Stimulated activated naive CD8-positive, alpha-beta T cell treated with anti-CD3 and anti-CD28 coated beads, Interleukin-15, amount 100 ng/mL, for 72 hours (primary cell): ENCODE measurements at regions not wholly inside any gene's neighbourhood (a gene's known extent, or its start where the extent isn't known, plus 50 kb on each side); places are given as distances from the start of the nearest gene placed in this dataset.

Experiments used
- ATAC-seq: fragments of 150-1000 bp; cut with Tn5 transposase; 2 replicates; pipeline ENCODE4 v1.10.0; 2021; ENCODE audit warnings: mild to moderate bottlenecking, moderate library complexity
- DNase-seq, 2 donors: peaks; one replicate each; pipeline ENCODE4 v3.0.0; 2021 to 2022
- H3K27ac Mint-ChIP-seq, 2 donors: one replicate each; pipeline ENCODE4 v1.8.0; 2022; ENCODE audit warnings: mild to moderate bottlenecking in 2 of 2, mixed read lengths in 2 of 2, moderate library complexity in 2 of 2
- H3K27me3 Mint-ChIP-seq: one replicate; pipeline ENCODE4 v1.8.0; 2022; ENCODE audit warnings: mixed read lengths
- H3K4me1 Mint-ChIP-seq: one replicate; pipeline ENCODE4 v1.8.0; 2022; ENCODE audit warnings: mild to moderate bottlenecking, mixed read lengths
- H3K4me3 Mint-ChIP-seq, 2 donors: one replicate each; pipeline ENCODE4 v1.8.0; 2022; ENCODE audit warnings: mild to moderate bottlenecking in 2 of 2, mixed read lengths in 2 of 2, moderate library complexity in 1 of 2
- H3K9me3 Mint-ChIP-seq, 2 donors: one replicate each; pipeline ENCODE4 v1.8.0; 2022; ENCODE audit warnings: mixed read lengths in 2 of 2

DNA sequence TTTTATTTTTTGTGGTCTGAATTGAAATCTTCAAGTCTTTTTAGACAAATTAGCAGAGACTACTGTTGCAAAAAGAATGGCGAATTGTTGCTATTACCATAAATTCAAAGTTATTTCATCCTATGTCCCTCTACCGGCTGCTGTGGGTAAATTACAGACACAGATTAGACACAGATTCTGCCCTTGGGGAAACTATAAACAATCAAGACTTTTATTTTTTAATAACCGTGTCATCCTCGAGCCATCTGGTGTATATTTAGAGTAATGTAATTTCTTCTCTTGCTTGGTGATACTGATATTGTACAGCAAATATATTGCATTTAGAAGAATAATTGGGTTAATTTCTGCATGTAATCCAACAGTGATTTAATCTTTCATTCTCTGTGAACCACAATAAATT is 228.0 kb upstream of the ADAMTSL1 start:
- DNase-seq (no peak), ATAC-seq (no peak)
- H3K4me1 Mint-ChIP-seq = no peaks in the 10 kb centered on the region
- no peak overlapping the region for H3K4me3 Mint-ChIP-seq
- no peak overlapping the region for H3K27ac Mint-ChIP-seq
- peaks cover 6 to 7% of the 10 kb centered on the region in 2 donors for H3K9me3 Mint-ChIP-seq
- H3K27me3 Mint-ChIP-seq = peaks cover 13% of the 10 kb centered on the region

GRCh38 chr9:18250053-18250452 is 223.9 kb upstream of the ADAMTSL1 start:
- DNase-seq (no peak), ATAC-seq (no peak)
- Mint-ChIP-seq H3K4me1 (no peaks in the 10 kb centered on the region), H3K27me3 (peaks cover 5% of the 10 kb centered on the region), H3K4me3 (no peak overlapping the region), H3K9me3 (no peaks in the 10 kb centered on the region), H3K27ac (no peak overlapping the region)

GRCh38 chr9:18253950-18254349 is 220.0 kb upstream of the ADAMTSL1 start:
- no peak overlapping the region for H3K4me3 Mint-ChIP-seq
- H3K27me3 Mint-ChIP-seq = peaks cover 23% of the 10 kb centered on the region
- ATAC-seq (no peak), DNase-seq (no peak)
- H3K27ac Mint-ChIP-seq = no peak overlapping the region
- H3K9me3 Mint-ChIP-seq = no peaks in the 10 kb centered on the region
- H3K4me1 Mint-ChIP-seq = no peaks in the 10 kb centered on the region

- Mint-ChIP-seq H3K27ac (no peak overlapping the region), H3K27me3 (peaks cover 19% of the 10 kb centered on the region), H3K4me1 (no peaks in the 10 kb centered on the region), H3K4me3 (no peak overlapping the region), H3K9me3 (no peaks in the 10 kb centered on the region)
- ATAC-seq = peak; percentile 67
- DNase-seq = peak; percentile 50 to 58
Measured at GRCh38 chr9:18255158-18255629, 218.8 kb upstream of the ADAMTSL1 start.

- Mint-ChIP-seq H3K4me3 (no peak overlapping the region), H3K27ac (no peak overlapping the region), H3K27me3 (peaks cover 18% of the 10 kb centered on the region), H3K4me1 (no peaks in the 10 kb centered on the region), H3K9me3 (no peaks in the 10 kb centered on the region)
- DNase-seq (no peak), ATAC-seq (no peak)
Measured at GRCh38 chr9:18255747-18256146, 218.2 kb upstream of the ADAMTSL1 start.

- ATAC-seq = no peak
Measured at GRCh38 chr9:18256568-18256967, 217.4 kb upstream of the ADAMTSL1 start.

GRCh38 chr9:18260521-18260920 is 213.4 kb upstream of the ADAMTSL1 start:
- H3K4me1 Mint-ChIP-seq = no peaks in the 10 kb centered on the region
- H3K9me3 Mint-ChIP-seq = no peaks in the 10 kb centered on the region
- no peak overlapping the region for H3K4me3 Mint-ChIP-seq
- H3K27me3 Mint-ChIP-seq = peaks cover 15% of the 10 kb centered on the region
- ATAC-seq (no peak), DNase-seq (no peak)
- no peak overlapping the region for H3K27ac Mint-ChIP-seq

More at GRCh38 chr9:18256568-18256967, 217.4 kb upstream of the ADAMTSL1 start:
- Mint-ChIP-seq H3K27me3 (peaks cover 18% of the 10 kb centered on the region), H3K4me1 (no peaks in the 10 kb centered on the region), H3K27ac (no peak overlapping the region), H3K9me3 (no peaks in the 10 kb centered on the region), H3K4me3 (no peak overlapping the region)
- DNase-seq = no peak

GRCh38 chr9:18261181-18261580 is 212.8 kb upstream of the ADAMTSL1 start:
- Mint-ChIP-seq H3K27ac (no peak overlapping the region), H3K4me3 (no peak overlapping the region), H3K27me3 (peaks cover 9% of the 10 kb centered on the region), H3K4me1 (no peaks in the 10 kb centered on the region), H3K9me3 (no peaks in the 10 kb centered on the region)
- DNase-seq (no peak), ATAC-seq (no peak)

GRCh38 chr9:18263377-18263776 is 210.6 kb upstream of the ADAMTSL1 start:
- H3K9me3 Mint-ChIP-seq = no peaks in the 10 kb centered on the region
- H3K27me3 Mint-ChIP-seq = no peaks in the 10 kb centered on the region
- H3K4me1 Mint-ChIP-seq = no peaks in the 10 kb centered on the region
- DNase-seq (no peak), ATAC-seq (no peak)
- no peak overlapping the region for H3K27ac Mint-ChIP-seq
- H3K4me3 Mint-ChIP-seq = no peak overlapping the region

GRCh38 chr9:18268381-18268780 is 205.6 kb upstream of the ADAMTSL1 start:
- Mint-ChIP-seq H3K4me3 (no peak overlapping the region), H3K27me3 (no peaks in the 10 kb centered on the region), H3K27ac (no peak overlapping the region), H3K4me1 (no peaks in the 10 kb centered on the region), H3K9me3 (peaks cover 4 to 8% of the 10 kb centered on the region in 2 donors)
- DNase-seq (no peak), ATAC-seq (no peak)

DNA sequence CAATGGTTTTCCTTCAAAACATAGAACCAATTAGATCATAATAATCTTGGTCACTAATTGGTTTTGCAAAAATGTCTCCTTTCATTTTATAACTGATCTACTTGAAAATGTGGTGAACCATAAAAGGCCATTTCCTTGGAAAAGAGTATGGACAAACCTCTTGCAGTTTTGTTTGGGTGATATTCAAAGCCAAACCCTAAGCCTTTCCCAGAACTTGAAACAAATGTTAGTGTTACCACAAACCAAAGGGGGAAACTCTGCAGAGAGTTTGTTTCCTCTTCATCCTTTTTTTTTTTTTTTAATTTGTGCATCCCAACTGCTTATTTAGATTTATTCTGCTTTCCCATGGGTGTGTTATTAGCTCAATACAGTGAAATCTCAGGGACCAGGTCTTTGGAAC is 204.4 kb upstream of the ADAMTSL1 start:
- H3K27ac Mint-ChIP-seq = no peak overlapping the region
- H3K9me3 Mint-ChIP-seq = peaks cover 12 to 14% of the 10 kb centered on the region in 2 donors
- no peaks in the 10 kb centered on the region for H3K27me3 Mint-ChIP-seq
- no peak for DNase-seq
- H3K4me1 Mint-ChIP-seq = no peaks in the 10 kb centered on the region
- no peak for ATAC-seq
- no peak overlapping the region for H3K4me3 Mint-ChIP-seq

- Mint-ChIP-seq H3K9me3 (peaks cover 29 to 32% of the 10 kb centered on the region in 2 donors), H3K4me3 (no peak overlapping the region), H3K4me1 (no peaks in the 10 kb centered on the region), H3K27me3 (no peaks in the 10 kb centered on the region), H3K27ac (no peak overlapping the region)
- no peak for DNase-seq
- no peak for ATAC-seq
Measured at GRCh38 chr9:18274693-18275092, 199.3 kb upstream of the ADAMTSL1 start.

DNA sequence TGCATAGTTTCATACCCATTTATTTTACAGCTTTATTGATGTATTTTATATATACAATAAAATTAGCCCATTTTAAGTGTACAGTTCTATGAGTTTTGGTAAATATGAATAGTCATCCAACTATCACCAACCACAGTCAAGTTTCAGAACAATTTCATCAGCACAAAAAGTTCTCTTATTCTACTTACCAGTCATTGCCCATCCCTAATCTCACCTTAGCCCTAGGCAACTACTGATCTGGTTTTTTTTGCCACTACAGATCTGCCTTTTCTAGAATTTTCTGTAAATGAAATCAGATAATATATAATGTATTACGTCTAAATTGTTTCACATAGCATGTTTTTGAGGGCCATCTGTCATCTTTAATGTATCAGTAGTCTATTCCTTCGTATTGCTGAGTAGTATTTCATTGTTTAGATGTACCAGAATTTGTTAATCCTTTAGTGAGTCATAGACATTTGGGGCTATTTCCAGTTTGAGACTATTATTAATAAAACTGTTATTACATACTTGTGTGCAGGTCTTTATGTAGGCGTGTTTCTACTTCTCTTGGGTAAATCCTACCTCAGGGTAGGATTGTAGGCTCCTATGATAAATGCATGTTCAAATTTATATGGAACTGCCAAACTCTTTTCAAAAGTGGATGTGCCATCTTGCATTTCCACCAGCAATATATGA is 198.5 kb upstream of the ADAMTSL1 start:
- no peak overlapping the region for H3K27ac Mint-ChIP-seq
- no peaks in the 10 kb centered on the region for H3K4me1 Mint-ChIP-seq
- ATAC-seq (no peak), DNase-seq (no peak)
- H3K4me3 Mint-ChIP-seq = no peak overlapping the region
- H3K27me3 Mint-ChIP-seq = no peaks in the 10 kb centered on the region
- H3K9me3 Mint-ChIP-seq = peaks cover 29 to 32% of the 10 kb centered on the region in 2 donors

DNA sequence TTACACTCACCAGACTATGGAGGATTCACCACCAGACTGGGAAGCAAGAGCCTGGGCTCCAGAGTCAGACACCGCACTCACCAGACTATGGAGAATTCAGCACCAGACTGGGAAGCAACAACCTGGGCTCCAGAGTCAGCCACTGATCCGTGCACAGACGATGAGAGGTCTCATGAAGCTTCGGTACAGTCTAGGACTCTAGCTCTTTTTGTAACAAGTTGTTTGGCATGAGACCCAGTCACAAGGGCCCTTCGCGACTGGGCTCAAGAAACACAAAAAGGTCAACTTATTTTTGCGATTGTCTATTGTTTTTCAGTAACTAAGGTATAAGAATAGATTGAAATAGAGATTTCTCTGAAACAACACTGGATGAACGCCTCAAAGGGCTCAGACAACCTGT is 192.7 kb upstream of the ADAMTSL1 start:
- H3K4me1 Mint-ChIP-seq = no peaks in the 10 kb centered on the region
- no peak overlapping the region for H3K4me3 Mint-ChIP-seq
- DNase-seq = no peak
- H3K27me3 Mint-ChIP-seq = no peaks in the 10 kb centered on the region
- ATAC-seq = no peak
- H3K9me3 Mint-ChIP-seq = peaks cover 14 to 24% of the 10 kb centered on the region in 2 donors
- H3K27ac Mint-ChIP-seq = no peak overlapping the region

DNA sequence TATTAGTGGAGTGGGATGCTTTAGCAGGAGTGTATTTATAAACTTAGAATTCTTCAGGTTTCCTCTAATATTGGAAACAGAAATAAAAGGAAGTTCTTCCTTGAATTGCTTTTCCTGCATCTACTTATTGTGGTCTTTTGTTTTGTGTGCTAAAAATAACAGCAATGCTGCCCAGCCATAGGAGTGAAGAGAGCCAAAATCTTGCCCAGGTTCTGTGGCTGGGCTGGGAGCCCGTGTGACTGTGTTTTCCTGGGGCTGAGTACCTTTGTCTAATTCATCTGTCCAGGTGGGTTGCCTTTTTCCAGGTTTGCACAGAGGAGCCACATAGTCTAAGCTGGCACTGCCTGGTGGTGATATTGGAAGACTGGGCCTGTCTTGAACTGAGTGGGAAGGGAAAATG is 179.7 kb upstream of the ADAMTSL1 start:
- H3K9me3 Mint-ChIP-seq = no peaks in the 10 kb centered on the region
- H3K4me3 Mint-ChIP-seq = no peak overlapping the region
- DNase-seq = no peak
- H3K4me1 Mint-ChIP-seq = no peaks in the 10 kb centered on the region
- no peaks in the 10 kb centered on the region for H3K27me3 Mint-ChIP-seq
- peak overlapping the region in 1 of 2 donors; percentile 28 for H3K27ac Mint-ChIP-seq
- no peak for ATAC-seq

DNA sequence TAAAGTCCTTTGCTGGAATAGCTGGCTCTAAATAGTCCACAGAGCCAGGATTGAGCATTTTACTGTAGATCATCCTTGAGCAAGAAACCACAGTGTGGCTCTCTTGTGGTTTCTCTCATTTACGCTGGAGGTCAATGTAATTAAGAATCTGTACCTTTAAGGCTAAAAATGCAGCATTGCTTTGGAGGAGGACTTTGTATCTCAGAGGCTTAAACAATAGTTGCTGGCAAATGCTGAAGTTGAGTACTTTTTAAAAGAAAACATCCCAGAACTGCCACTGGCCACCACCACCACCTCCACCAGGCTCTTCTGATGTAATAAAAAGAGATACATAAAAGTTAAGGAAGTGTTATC is 177.3 kb upstream of the ADAMTSL1 start:
- Mint-ChIP-seq H3K9me3 (no peaks in the 10 kb centered on the region), H3K4me1 (no peaks in the 10 kb centered on the region), H3K27me3 (no peaks in the 10 kb centered on the region), H3K27ac (no peak overlapping the region), H3K4me3 (no peak overlapping the region)
- no peak for ATAC-seq
- DNase-seq = no peak
